ENCODE measurements at regions not wholly inside any gene's neighbourhood (a gene's known extent, or its start where the extent isn't known, plus 50 kb on each side); places are given as distances from the start of the nearest gene placed in this dataset.
"Not testable (repeated sequence)": the region's sequence is repeated elsewhere in the genome, so short reads cannot be mapped to it uniquely, and the experiment has no call there.

DNA sequence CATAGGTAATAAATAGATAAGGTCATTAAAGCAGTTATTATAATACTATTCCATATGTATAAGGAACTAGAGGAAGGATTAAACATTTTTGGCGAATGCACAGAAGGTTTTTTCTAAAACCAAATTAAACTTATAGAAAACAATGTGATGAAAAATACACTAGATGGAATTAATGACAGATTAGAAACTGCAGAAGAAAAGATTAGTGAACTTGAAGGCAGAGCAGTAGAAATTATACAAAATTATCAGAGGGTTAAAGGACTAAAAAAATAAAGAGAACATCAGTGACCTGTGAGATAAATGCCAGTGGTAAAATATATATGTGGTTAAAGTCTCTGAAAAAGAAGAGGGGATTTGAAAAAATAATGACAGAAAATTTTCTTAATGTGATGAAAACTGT is 74.0 kb downstream of the IGLL5 start:
- Mint-ChIP-seq H3K9me3 (peaks cover 0 to 12% (median 8%) of the 10 kb centered on the region in 6 donors), H3K27ac (no peak overlapping the region), H3K4me3 (no peak overlapping the region), H3K27me3 (ENCODE audit: low read depth in 3 of 3) (peaks cover 3 to 12% (median 8%) of the 10 kb centered on the region in 3 donors), H3K4me1 (no peaks in the 10 kb centered on the region), H3K36me3 (peaks cover 0 to 7% (median 7%) of the 10 kb centered on the region in 3 donors)
- DNase-seq, result no peak

DNA sequence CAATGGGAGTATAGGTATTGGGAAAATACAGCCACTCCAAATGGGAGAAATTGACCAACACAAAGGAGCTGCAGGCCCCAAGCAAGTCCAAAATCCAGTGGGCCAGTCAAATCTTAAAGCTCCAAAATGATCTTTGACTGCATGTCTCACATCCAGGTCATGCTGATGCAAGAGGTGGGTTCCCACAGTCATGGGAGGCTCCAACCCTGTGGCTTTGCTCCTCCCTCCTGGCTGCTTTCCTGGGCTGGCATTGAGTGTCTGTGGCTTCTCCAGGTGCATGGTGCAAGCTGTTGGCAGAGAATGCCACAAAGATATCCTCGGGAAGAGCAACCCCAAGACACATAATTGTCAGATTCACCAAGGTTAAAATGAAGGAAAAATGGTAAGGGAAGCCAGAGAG is 80.8 kb downstream of the IGLL5 start:
- H3K27me3 Mint-ChIP-seq (ENCODE audit: low read depth in 3 of 3), result peaks cover 5 to 23% (median 21%) of the 10 kb centered on the region in 3 donors
- H3K4me1 Mint-ChIP-seq, result no peaks in the 10 kb centered on the region
- no peaks in the 10 kb centered on the region for H3K36me3 Mint-ChIP-seq

DNA sequence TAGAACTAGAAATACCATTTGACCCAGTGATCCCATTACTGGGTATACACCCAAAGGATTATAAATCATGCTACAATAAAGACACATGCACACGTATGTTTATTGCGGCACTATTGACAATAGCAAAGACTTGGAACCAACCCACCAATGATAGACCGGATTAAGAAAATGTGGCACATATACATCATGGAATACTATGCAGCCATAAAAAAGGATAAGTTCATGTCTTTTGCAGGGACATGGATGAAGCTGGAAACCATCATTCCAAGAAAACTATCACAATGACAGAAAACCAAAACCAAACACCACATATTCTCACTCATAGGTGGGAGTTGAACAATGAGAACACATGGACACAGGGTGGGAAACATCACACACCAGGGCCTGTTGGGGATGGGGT is 85.0 kb downstream of the IGLL5 start:
- not testable (repeated sequence) for H3K4me1 Mint-ChIP-seq, DNase-seq, H3K36me3 Mint-ChIP-seq, H3K4me3 Mint-ChIP-seq, H3K27ac Mint-ChIP-seq, H3K9me3 Mint-ChIP-seq
- peaks cover 5 to 21% (median 19%) of the 10 kb centered on the region in 3 donors for H3K27me3 Mint-ChIP-seq (ENCODE audit: low read depth in 3 of 3)

More for the DNA sequence above, 80.8 kb downstream of the IGLL5 start:
- DNase-seq, result no peak
- Mint-ChIP-seq H3K9me3 (peaks cover 0 to 2% (median 0%) of the 10 kb centered on the region in 6 donors), H3K4me3 (no peak overlapping the region), H3K27ac (no peak overlapping the region)

DNA sequence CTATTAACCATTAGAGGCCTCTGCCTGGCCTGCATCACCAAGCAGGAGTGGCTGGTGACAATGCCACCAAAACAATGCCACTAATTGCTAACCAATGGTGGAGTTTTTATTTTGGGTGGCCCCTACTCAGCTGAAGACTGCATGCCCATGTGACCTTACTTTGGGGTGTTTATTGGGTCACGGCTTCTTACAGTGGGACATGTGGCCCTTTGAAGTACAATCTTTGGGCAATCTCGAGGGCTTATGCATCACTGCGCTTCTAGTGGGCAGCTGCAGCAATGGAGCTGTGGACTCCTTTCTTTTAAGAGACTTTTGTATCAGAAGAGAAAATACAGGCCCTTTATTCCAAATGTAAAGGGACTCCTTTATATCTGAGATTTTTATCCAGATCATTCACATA is 85.7 kb downstream of the IGLL5 start:
- no peak for DNase-seq
- Mint-ChIP-seq H3K9me3 (peaks cover 0 to 4% (median 0%) of the 10 kb centered on the region in 6 donors), H3K4me3 (no peak overlapping the region), H3K36me3 (peaks cover 0 to 4% (median 0%) of the 10 kb centered on the region in 3 donors), H3K27ac (no peak overlapping the region), H3K4me1 (no peaks in the 10 kb centered on the region), H3K27me3 (ENCODE audit: low read depth in 3 of 3) (peaks cover 6 to 23% (median 20%) of the 10 kb centered on the region in 3 donors)

DNA sequence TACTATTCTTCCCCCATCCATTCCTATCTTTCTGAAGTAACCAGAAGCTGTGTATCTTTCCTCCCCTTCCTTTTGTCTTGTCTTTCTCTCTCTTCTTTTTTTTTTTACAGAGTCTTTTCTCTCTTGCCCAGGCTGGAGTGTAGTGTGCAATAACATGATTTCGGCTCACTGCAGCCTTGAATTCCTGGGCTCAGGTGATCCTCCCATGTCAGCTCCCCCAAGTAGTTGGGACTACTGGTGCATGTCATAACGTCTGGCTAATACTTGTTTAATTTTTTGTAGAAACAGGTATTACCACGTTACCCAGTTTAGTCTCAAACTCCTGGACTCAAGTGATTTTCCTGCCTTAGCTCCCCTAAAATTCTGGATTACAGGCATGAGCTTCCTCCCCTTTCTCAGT is 86.5 kb downstream of the IGLL5 start:
- H3K9me3 Mint-ChIP-seq, result peaks cover 0 to 7% (median 5%) of the 10 kb centered on the region in 6 donors
- H3K4me1 Mint-ChIP-seq, result no peaks in the 10 kb centered on the region
- no peak overlapping the region for H3K4me3 Mint-ChIP-seq
- peaks cover 0 to 4% (median 3%) of the 10 kb centered on the region in 3 donors for H3K36me3 Mint-ChIP-seq
- no peak for DNase-seq
- no peak overlapping the region for H3K27ac Mint-ChIP-seq
- H3K27me3 Mint-ChIP-seq (ENCODE audit: low read depth in 3 of 3), result peaks cover 6 to 24% (median 20%) of the 10 kb centered on the region in 3 donors

DNA sequence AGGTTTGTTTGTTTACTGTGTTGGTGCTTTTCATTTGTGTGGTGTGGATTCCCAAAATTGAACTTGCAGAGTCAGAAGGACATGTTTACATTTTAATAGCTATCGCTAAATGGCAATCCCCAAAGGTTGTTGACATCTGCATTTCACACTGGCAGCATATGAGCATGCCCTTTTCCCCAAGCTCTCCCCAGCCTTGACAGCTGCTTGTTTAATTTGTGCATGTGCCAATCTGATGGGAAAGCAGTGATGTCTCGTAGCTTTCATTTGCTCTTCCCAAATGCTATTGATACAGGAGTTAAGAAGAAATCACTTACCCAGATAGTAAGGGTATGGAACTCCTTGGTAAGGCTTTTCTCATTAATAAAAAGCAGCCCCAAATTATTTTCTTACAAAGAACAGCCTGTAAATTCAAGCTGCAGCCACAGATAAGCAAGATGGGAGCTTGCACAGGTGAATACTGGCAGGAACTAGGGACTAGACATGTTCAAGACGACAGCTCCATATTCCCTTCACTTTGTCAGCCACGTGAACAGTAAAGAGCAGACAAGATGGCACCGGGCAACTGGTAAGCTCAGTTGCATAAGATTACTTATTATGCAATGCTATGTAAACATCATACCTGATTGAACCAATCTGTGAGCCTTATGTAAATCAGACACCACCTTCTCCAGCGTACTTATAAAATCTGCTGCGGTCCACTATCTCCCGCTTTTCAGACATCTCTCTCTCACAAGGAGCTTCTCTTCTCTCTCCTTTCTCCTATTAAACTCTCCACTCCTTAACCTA is 87.4 kb downstream of the IGLL5 start:
- Mint-ChIP-seq H3K9me3 (peaks cover 5 to 12% (median 10%) of the 10 kb centered on the region in 6 donors), H3K27ac (no peak overlapping the region), H3K27me3 (ENCODE audit: low read depth in 3 of 3) (peaks cover 4 to 16% (median 14%) of the 10 kb centered on the region in 3 donors), H3K4me1 (no peaks in the 10 kb centered on the region), H3K36me3 (peaks cover 0 to 9% (median 3%) of the 10 kb centered on the region in 3 donors), H3K4me3 (no peak overlapping the region)
- DNase-seq, result no peak

DNA sequence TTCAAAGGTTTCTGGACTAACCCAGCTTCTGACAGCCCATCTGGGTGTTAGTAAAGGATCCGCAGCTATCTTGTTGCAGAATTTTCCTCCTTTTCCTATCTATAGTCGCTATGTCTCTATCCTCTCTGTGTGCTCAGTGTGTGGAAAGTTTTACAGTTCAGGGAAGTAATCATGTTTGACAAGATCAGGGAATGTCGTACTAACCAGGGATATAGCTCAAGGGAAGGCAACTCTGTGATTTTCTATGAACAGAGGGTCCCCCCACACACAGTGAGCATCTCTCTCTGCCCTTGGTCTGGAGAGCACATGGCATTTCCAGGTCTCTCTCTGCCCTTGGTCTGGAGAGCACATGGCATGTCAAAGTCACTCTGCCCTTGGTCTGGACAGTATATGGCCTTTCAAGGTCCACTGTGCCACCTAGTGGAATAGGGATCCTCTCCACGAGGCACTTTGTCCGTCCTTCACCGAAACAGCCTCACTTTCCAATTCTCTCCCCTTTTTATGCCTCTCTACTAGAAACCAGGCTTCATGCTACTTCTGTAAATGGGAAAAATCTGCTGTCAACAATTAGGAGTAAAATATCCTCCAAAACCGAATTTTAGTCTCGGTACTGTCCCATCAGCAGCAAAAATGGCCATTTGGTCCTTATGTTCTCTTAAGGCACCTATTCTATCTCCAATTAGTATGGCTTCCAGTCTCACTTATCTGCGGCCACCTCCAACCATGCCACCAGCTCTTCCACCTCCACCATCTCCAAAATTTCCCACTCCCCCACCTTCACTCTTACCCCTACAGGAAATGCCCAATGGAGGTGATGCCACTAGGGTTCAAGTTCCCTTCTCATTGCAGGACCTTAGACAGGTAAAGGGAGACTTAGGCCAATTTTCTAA is 88.7 kb downstream of the IGLL5 start:
- H3K36me3 Mint-ChIP-seq, result peaks cover 0 to 12% (median 3%) of the 10 kb centered on the region in 3 donors
- peaks cover 10 to 20% (median 17%) of the 10 kb centered on the region in 6 donors for H3K9me3 Mint-ChIP-seq
- no peak overlapping the region for H3K4me3 Mint-ChIP-seq
- no peak for DNase-seq
- H3K27me3 Mint-ChIP-seq (ENCODE audit: low read depth in 3 of 3), result peaks cover 6 to 14% (median 8%) of the 10 kb centered on the region in 3 donors
- H3K4me1 Mint-ChIP-seq, result no peaks in the 10 kb centered on the region
- H3K27ac Mint-ChIP-seq, result no peak overlapping the region

DNA sequence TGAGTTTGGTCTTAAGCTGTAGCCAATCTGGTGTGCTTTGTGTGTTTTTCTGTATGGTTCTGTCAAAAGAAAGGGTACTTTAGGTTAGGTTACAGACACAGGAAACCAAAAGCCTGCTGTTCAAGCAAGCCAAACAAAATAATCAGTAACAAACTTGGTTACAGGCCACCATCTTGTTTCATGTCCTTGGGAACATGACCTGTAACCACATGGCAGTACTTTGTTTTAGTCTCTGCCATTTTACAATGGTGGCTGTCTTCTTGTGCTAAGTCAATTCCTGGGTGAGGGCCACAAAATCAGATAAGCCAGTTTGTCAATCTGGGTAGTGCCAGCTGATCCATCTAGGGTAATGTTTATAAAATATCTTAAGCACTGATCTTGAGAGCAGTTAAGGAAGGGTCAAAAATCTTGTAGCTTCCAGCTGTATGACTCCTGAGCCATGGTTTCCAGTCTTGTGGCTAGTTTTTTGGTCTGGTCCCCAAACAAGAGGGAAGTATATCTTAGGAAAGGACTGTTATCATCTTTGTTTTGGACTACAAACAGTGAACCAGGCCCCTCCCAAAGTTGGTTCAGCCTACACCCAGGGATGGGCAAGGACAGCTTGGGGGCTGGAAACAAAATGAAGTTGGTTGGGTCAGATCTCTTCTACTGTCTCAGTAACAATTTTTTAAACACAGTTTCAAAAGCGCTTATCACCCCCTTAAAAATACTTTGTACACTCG is 90.0 kb downstream of the IGLL5 start:
- peaks cover 10 to 20% (median 17%) of the 10 kb centered on the region in 6 donors for H3K9me3 Mint-ChIP-seq
- H3K27me3 Mint-ChIP-seq (ENCODE audit: low read depth in 3 of 3), result peaks cover 5 to 14% (median 8%) of the 10 kb centered on the region in 3 donors
- peaks cover 0 to 12% (median 3%) of the 10 kb centered on the region in 3 donors for H3K36me3 Mint-ChIP-seq
- H3K4me1 Mint-ChIP-seq, result no peaks in the 10 kb centered on the region
- no peak overlapping the region for H3K27ac Mint-ChIP-seq
- no peak for DNase-seq
- H3K4me3 Mint-ChIP-seq, result no peak overlapping the region

DNA sequence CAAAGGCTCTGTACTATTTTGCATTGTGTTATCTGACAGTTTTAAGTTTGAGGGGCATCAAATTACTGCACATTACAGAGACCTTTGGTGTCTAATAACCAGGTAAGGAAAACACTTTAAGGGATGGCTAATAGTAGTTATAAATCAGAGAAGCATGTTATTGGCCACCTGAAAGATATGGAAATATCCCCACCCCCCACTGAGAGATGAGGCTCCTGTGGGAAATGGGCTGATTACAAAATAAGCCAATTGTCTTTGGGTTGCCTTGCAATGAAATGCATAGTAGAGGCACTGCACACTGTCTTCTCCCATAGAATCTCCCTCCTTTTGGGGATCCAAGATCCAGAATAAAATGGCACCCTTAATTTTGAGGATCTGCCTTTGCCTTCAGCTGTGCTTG is 91.0 kb downstream of the IGLL5 start:
- H3K9me3 Mint-ChIP-seq, result peaks cover 10 to 20% (median 17%) of the 10 kb centered on the region in 6 donors
- DNase-seq, result no peak
- no peaks in the 10 kb centered on the region for H3K4me1 Mint-ChIP-seq
- no peak overlapping the region for H3K4me3 Mint-ChIP-seq
- H3K27me3 Mint-ChIP-seq (ENCODE audit: low read depth in 3 of 3), result peaks cover 5 to 14% (median 6%) of the 10 kb centered on the region in 3 donors
- peaks cover 0 to 12% (median 3%) of the 10 kb centered on the region in 3 donors for H3K36me3 Mint-ChIP-seq
- no peak overlapping the region for H3K27ac Mint-ChIP-seq

DNA sequence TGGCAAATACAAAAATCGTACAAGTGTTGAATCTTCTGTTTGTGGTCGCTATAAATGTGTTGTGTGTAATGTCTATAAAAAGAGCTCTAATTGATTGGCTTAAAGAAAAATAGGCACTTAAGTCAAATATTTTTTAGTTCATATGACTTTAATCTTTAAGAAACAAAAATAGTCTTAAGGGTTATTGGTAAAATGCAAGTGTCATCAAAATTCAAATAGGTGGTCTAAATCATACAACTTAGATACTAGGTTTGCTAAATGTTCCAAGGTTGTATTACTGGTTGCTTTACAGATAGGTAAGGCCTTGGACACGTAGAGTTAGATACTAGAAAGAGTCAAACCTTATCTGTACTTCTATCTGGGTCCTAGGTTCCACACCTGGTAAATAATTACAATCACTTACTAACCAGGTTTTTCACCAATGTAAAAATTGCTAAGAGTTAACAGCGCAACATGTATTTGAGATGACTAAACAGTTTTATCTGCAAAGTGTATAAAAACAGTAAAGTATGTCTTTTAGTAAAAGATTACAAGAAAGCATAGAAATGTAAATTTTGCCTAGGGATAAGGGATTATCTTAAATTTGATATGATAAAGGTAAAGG is 91.1 kb upstream of the GNAZ start:
- peaks cover 5 to 14% (median 6%) of the 10 kb centered on the region in 3 donors for H3K27me3 Mint-ChIP-seq (ENCODE audit: low read depth in 3 of 3)
- peaks cover 0 to 12% (median 3%) of the 10 kb centered on the region in 3 donors for H3K36me3 Mint-ChIP-seq
- DNase-seq, result no peak
- no peaks in the 10 kb centered on the region for H3K4me1 Mint-ChIP-seq
- no peak overlapping the region for H3K4me3 Mint-ChIP-seq
- H3K27ac Mint-ChIP-seq, result no peak overlapping the region
- peaks cover 10 to 20% (median 17%) of the 10 kb centered on the region in 6 donors for H3K9me3 Mint-ChIP-seq

DNA sequence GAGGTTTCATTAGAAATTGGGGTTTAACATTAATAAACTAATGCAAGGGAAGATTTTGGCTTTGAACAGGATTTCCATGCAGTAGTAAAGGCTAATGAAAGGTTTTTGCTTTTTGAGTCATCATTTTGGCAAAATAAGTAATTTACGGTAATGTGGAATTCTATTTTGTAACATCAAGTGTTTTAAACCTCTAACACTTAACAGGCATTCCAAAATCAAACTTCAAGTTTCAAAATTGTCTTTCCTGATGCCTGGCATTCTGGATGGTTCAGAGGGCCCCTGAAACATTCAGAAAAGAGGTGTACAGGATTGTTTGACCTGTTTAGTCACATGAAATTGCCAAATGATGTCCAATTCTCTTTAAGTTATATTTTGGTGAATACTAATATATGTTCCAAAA is 90.4 kb upstream of the GNAZ start:
- Mint-ChIP-seq H3K9me3 (peaks cover 10 to 20% (median 17%) of the 10 kb centered on the region in 6 donors), H3K36me3 (peaks cover 0 to 12% (median 3%) of the 10 kb centered on the region in 3 donors), H3K4me3 (no peak overlapping the region), H3K27me3 (ENCODE audit: low read depth in 3 of 3) (peaks cover 5 to 10% (median 9%) of the 10 kb centered on the region in 3 donors), H3K4me1 (no peaks in the 10 kb centered on the region), H3K27ac (no peak overlapping the region)
- no peak for DNase-seq

DNA sequence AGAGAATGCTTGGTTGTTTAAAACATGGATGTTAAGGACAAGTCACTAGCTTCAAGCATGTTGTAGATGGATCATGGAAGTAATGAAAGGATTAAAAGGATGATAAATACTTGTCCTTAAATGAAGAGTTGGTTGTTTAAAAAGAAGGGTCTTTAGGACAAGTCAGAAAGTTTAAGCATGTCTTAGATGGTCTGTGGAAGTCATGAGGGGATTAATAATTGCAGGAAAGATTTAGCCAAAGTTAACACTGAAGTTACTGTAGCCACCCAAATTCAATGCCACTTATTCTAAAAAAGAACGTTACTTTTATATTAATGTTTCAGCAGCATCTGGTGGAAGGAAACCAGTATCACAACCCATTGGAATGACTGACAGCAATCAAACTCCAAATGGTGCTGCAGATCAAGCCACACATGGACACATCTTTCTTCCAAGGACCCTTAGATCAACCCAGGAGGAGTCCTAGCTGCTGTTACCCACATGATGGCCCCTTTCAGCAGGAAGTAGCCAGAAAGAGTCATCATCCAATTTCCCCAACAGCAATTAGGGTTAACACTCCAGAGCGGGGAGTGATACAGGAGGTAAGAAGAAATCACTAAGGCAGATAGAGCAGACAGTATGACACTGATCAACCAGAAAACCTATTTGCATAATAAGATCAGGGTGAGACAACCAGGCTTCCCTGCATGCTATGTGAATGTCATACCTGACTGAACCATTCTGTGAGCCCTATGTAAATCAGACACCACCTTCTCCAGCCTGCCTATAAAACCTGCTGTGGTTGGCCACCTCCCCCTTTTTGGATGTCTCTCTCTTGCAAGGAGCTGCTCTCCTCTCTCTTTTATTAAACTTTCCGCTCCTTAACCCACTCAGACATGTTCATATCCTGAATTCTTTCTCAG is 88.4 kb upstream of the GNAZ start:
- Mint-ChIP-seq H3K4me3 (no peak overlapping the region), H3K27me3 (ENCODE audit: low read depth in 3 of 3) (peaks cover 5 to 9% (median 7%) of the 10 kb centered on the region in 3 donors), H3K36me3 (peaks cover 0 to 12% (median 3%) of the 10 kb centered on the region in 3 donors)

More for the DNA sequence above, 88.4 kb upstream of the GNAZ start:
- Mint-ChIP-seq H3K9me3 (peaks cover 10 to 20% (median 16%) of the 10 kb centered on the region in 6 donors), H3K4me1 (no peaks in the 10 kb centered on the region), H3K27ac (no peak overlapping the region)
- no peak for DNase-seq

Measured in immature natural killer cell (primary cell).